GM19463 (cell line): ENCODE measurements at regions not wholly inside any gene's neighbourhood (a gene's known extent, or its start where the extent isn't known, plus 50 kb on each side); places are given as distances from the start of the nearest gene placed in this dataset.

ENCODE experiments used
- ATAC-seq: cut with Tn5 transposase; IDR thresholded peaks from one replicate; pipeline ENCODE4 v1.9.1; 2021; ENCODE audit warnings: mild to moderate bottlenecking, moderate library complexity; ENCODE audit not compliant: unreplicated experiment

- ATAC-seq, result no peak
Observed at GRCh38 chr6:40082278-40083043, 148.2 kb upstream of the MOCS1 start.

GRCh38 chr6:40077736-40078135 is 143.5 kb upstream of the MOCS1 start:
- no peak for ATAC-seq

GRCh38 chr6:40077315-40077714 is 143.1 kb upstream of the MOCS1 start:
- ATAC-seq, result no peak

GRCh38 chr6:40075056-40075590 is 140.9 kb upstream of the MOCS1 start:
- no peak for ATAC-seq

- no peak for ATAC-seq
Observed at GRCh38 chr6:40074306-40075055, 140.2 kb upstream of the MOCS1 start.

- no peak for ATAC-seq
Observed at GRCh38 chr6:40066372-40066771, 132.1 kb upstream of the MOCS1 start.

- ATAC-seq, result no peak
Observed at GRCh38 chr6:40056865-40057264, 122.6 kb upstream of the MOCS1 start.

- no peak for ATAC-seq
Observed at GRCh38 chr6:40054602-40055001, 120.3 kb upstream of the MOCS1 start.

- ATAC-seq, result no peak
Observed at GRCh38 chr6:40054186-40054585, 119.9 kb upstream of the MOCS1 start.

GRCh38 chr6:40049128-40049527 is 114.9 kb upstream of the MOCS1 start:
- ATAC-seq, result no peak

GRCh38 chr6:40044196-40044595 is 109.9 kb upstream of the MOCS1 start:
- no peak for ATAC-seq

- ATAC-seq, result no peak
Observed at GRCh38 chr6:40042232-40042631, 108.0 kb upstream of the MOCS1 start.

GRCh38 chr6:40039042-40039441 is 104.8 kb upstream of the MOCS1 start:
- ATAC-seq, result no peak

GRCh38 chr6:40038626-40039025 is 104.4 kb upstream of the MOCS1 start:
- ATAC-seq, result no peak

- ATAC-seq, result no peak
Observed at GRCh38 chr6:40037271-40037670, 103.0 kb upstream of the MOCS1 start.

GRCh38 chr6:40036186-40036585 is 101.9 kb upstream of the MOCS1 start:
- ATAC-seq, result no peak

- ATAC-seq, result no peak
Observed at GRCh38 chr6:40028449-40028848, 94.2 kb upstream of the MOCS1 start.

- no peak for ATAC-seq
Observed at GRCh38 chr6:40022867-40023266, 88.6 kb upstream of the MOCS1 start.

- no peak for ATAC-seq
Observed at GRCh38 chr6:40020166-40020565, 85.9 kb upstream of the MOCS1 start.

GRCh38 chr6:40015530-40015929 is 81.3 kb upstream of the MOCS1 start:
- no peak for ATAC-seq

- ATAC-seq, result no peak
Observed at GRCh38 chr6:40011844-40012243, 77.6 kb upstream of the MOCS1 start.

- no peak for ATAC-seq
Observed at GRCh38 chr6:40000964-40001515, 66.8 kb upstream of the MOCS1 start.
